PC-9 (cell line): ENCODE measurements at regions not wholly inside any gene's neighbourhood (a gene's known extent, or its start where the extent isn't known, plus 50 kb on each side); places are given as distances from the start of the nearest gene placed in this dataset.

ENCODE experiments used
- EZH2 ChIP-seq: fragments of 200-600 bp; sonication (generic); IDR thresholded peaks from 2 replicates; pipeline ENCODE4 v1.8.0; 2017; ENCODE audit warnings: antibody characterized with exemption, low read depth
- TF ChIP-seq, protein P1 (sequence below): fragments of 200-600 bp; sonication (generic); conservative IDR thresholded peaks from 2 replicates; pipeline ENCODE4 v1.6.1; 2017; ENCODE audit warnings: mixed run types, antibody characterized with exemption, mild to moderate bottlenecking, moderate library complexity

DNA sequence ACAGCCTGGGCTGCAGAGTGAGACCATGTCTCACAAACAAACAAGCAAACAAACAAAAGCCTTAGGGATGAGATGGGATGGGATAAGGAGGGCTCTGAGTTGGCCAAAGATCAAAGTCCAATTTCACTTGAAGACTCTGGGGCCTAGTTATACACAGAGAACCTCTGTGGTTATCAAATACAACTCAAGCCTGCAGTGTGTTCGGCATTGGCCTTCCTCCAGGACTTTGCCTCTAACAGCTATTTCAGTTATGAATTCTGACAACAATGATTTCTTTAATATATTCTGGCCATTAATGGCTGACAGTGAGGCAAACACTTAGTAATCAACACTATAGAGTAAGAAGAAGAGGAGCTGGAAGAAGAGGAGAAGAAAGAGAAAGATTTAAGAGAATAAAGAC, 171.1 kb downstream of the PDGFRA start:
- TF ChIP-seq, protein P1, sequence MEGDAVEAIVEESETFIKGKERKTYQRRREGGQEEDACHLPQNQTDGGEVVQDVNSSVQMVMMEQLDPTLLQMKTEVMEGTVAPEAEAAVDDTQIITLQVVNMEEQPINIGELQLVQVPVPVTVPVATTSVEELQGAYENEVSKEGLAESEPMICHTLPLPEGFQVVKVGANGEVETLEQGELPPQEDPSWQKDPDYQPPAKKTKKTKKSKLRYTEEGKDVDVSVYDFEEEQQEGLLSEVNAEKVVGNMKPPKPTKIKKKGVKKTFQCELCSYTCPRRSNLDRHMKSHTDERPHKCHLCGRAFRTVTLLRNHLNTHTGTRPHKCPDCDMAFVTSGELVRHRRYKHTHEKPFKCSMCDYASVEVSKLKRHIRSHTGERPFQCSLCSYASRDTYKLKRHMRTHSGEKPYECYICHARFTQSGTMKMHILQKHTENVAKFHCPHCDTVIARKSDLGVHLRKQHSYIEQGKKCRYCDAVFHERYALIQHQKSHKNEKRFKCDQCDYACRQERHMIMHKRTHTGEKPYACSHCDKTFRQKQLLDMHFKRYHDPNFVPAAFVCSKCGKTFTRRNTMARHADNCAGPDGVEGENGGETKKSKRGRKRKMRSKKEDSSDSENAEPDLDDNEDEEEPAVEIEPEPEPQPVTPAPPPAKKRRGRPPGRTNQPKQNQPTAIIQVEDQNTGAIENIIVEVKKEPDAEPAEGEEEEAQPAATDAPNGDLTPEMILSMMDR: no peak
- TF ChIP-seq EZH2: no peak
